WTC11 (cell line): ENCODE measurements at regions not wholly inside any gene's neighbourhood (a gene's known extent, or its start where the extent isn't known, plus 50 kb on each side); places are given as distances from the start of the nearest gene placed in this dataset.

Experiments used
- ATAC-seq: fragments of 200-7000 bp; cut with Tn5 transposase; 2 replicates; pipeline ENCODE4 v1.10.0; 2021; ENCODE audit warnings: mild to moderate bottlenecking, moderate library complexity
- CTCF ChIA-PET: fragments of 300-600 bp; sonication (Branson Sonifier 250); formaldehyde crosslinking; loops from one replicate; lab custom pipeline; 2021; ENCODE audit warnings: antibody characterized with exemption; lab: Charles Lee
- POLR2A ChIA-PET: fragments of 350-600 bp; sonication (Branson Sonifier 250); formaldehyde crosslinking; loops from one replicate; lab custom pipeline; 2021; ENCODE audit warnings: antibody characterized with exemption; lab: Charles Lee
- DNase-seq: peaks from one replicate; pipeline ENCODE4 v3.0.0; 2021; ENCODE audit warnings: low spot score
- H3K27ac Mint-ChIP-seq: 2 replicates; pipeline ENCODE4 v1.8.0; 2021; ENCODE audit warnings: mixed read lengths
- H3K27me3 Mint-ChIP-seq: 2 replicates; pipeline ENCODE4 v1.8.0; 2021; ENCODE audit warnings: low read depth, mild to moderate bottlenecking, moderate library complexity, mixed read lengths
- H3K36me3 Mint-ChIP-seq: 2 replicates; pipeline ENCODE4 v1.8.0; 2021; ENCODE audit warnings: mixed read lengths
- H3K4me1 Mint-ChIP-seq: 2 replicates; pipeline ENCODE4 v1.8.0; 2022; ENCODE audit warnings: mixed read lengths
- H3K4me3 Mint-ChIP-seq: 2 replicates; pipeline ENCODE4 v1.8.0; 2021; ENCODE audit warnings: mild to moderate bottlenecking, moderate library complexity, mixed read lengths
- H3K9me3 Mint-ChIP-seq: 2 replicates; pipeline ENCODE4 v1.8.0; 2021; ENCODE audit warnings: mixed read lengths
- CREB1 ChIP-seq: sonication (generic); formaldehyde crosslinking; IDR thresholded peaks from 2 replicates; pipeline ENCODE4 v1.8.0; 2023; ENCODE audit warnings: mild to moderate bottlenecking, missing genetic modification reagents
- EMX1 ChIP-seq: fragments of 250-450 bp; sonication (Bioruptor Pico); IDR thresholded peaks from 2 replicates; pipeline ENCODE4 v1.8.0; 2021; ENCODE audit warnings: mild to moderate bottlenecking
- GABPB1 ChIP-seq: sonication (generic); formaldehyde crosslinking; IDR thresholded peaks from 2 replicates; pipeline ENCODE4 v1.8.1; 2023; ENCODE audit warnings: mild to moderate bottlenecking, missing genetic modification reagents
- JAZF1 ChIP-seq: fragments of 250-450 bp; sonication (Bioruptor Pico); IDR thresholded peaks from 2 replicates; pipeline ENCODE4 v1.9.0; 2021; ENCODE audit warnings: moderate library complexity, mild to moderate bottlenecking, inconsistent platforms
- JUN ChIP-seq: sonication (generic); formaldehyde crosslinking; IDR thresholded peaks from 2 replicates; pipeline ENCODE4 v1.8.0; 2023; ENCODE audit warnings: mild to moderate bottlenecking, missing genetic modification reagents
- NFE2L1 ChIP-seq: sonication (generic); formaldehyde crosslinking; IDR thresholded peaks from 2 replicates; pipeline ENCODE4 v1.8.1; 2023; ENCODE audit warnings: missing genetic modification reagents
- OVOL2 ChIP-seq: fragments of 250-450 bp; sonication (Bioruptor Pico); IDR thresholded peaks from 2 replicates; pipeline ENCODE4 v1.9.0; 2021; ENCODE audit warnings: mild to moderate bottlenecking, borderline replicate concordance
- PRDM15 ChIP-seq: sonication (generic); formaldehyde crosslinking; IDR thresholded peaks from 2 replicates; pipeline ENCODE4 v1.8.0; 2022; ENCODE audit warnings: missing genetic modification reagents
- RELA ChIP-seq: sonication (generic); formaldehyde crosslinking; IDR thresholded peaks from 2 replicates; pipeline ENCODE4 v1.8.1; 2022; ENCODE audit warnings: missing genetic modification reagents, mild to moderate bottlenecking, borderline replicate concordance
- RORB ChIP-seq: fragments of 250-450 bp; sonication (Bioruptor Pico); IDR thresholded peaks from 2 replicates; pipeline ENCODE4 v1.9.0; 2021; ENCODE audit warnings: mild to moderate bottlenecking
- SMAD4 ChIP-seq: sonication (generic); formaldehyde crosslinking; IDR thresholded peaks from 2 replicates; pipeline ENCODE4 v1.8.0; 2022; ENCODE audit warnings: mild to moderate bottlenecking, missing genetic modification reagents
- SOX15 ChIP-seq: fragments of 250-450 bp; sonication (Bioruptor Pico); IDR thresholded peaks from 2 replicates; pipeline ENCODE4 v1.9.0; 2021; ENCODE audit warnings: mild to moderate bottlenecking
- TEAD4 ChIP-seq: sonication (generic); formaldehyde crosslinking; IDR thresholded peaks from 2 replicates; pipeline ENCODE4 v1.8.0; 2022; ENCODE audit warnings: mild to moderate bottlenecking, missing genetic modification reagents
- TP53 ChIP-seq: sonication (generic); formaldehyde crosslinking; IDR thresholded peaks from 2 replicates; pipeline ENCODE4 v1.8.1; 2023; ENCODE audit warnings: mild to moderate bottlenecking, missing genetic modification reagents
- ZMAT4 ChIP-seq: fragments of 250-450 bp; sonication (Bioruptor Pico); IDR thresholded peaks from 2 replicates; pipeline ENCODE4 v1.9.0; 2021; ENCODE audit warnings: mild to moderate bottlenecking
- ZNF396 ChIP-seq: fragments of 250-450 bp; sonication (Bioruptor Pico); IDR thresholded peaks from 2 replicates; pipeline ENCODE4 v1.8.0; 2021; ENCODE audit warnings: mild to moderate bottlenecking, moderate library complexity, borderline replicate concordance
- ZNF671 ChIP-seq: fragments of 250-450 bp; sonication (Bioruptor Pico); IDR thresholded peaks from 2 replicates; pipeline ENCODE4 v1.8.0; 2021; ENCODE audit warnings: mild to moderate bottlenecking
- TF ChIP-seq, protein P1 (sequence below): fragments of 250-450 bp; sonication (Bioruptor Pico); conservative IDR thresholded peaks from 2 replicates; pipeline ENCODE4 v1.9.0; 2021; ENCODE audit warnings: mild to moderate bottlenecking
- TF ChIP-seq, protein P2 (sequence below): sonication (generic); formaldehyde crosslinking; IDR thresholded peaks from 2 replicates; pipeline ENCODE4 v1.8.1; 2022; ENCODE audit warnings: low read depth, mild to moderate bottlenecking, moderate library complexity, missing genetic modification reagents, borderline replicate concordance
- TF ChIP-seq, protein P3 (sequence below): sonication (generic); formaldehyde crosslinking; IDR thresholded peaks from 2 replicates; pipeline ENCODE4 v1.8.0; 2022; ENCODE audit warnings: mild to moderate bottlenecking, missing genetic modification reagents
- TF ChIP-seq, protein P4 (sequence below): sonication (generic); formaldehyde crosslinking; IDR thresholded peaks from 2 replicates; pipeline ENCODE4 v1.8.0; 2023; ENCODE audit warnings: missing genetic modification reagents, mild to moderate bottlenecking, borderline replicate concordance
- TF ChIP-seq, protein P5 (sequence below): fragments of 250-450 bp; sonication (Bioruptor Pico); IDR thresholded peaks from 2 replicates; pipeline ENCODE4 v2.1.2; 2022; ENCODE audit warnings: mild to moderate bottlenecking, moderate library complexity

GRCh38 chr14:22483863-22484593, 105.0 kb downstream of the DAD1 start (continued):
- TF ChIP-seq CREB1 (CRISPR knock-in tag) (no peak), PRDM15 (no peak), JAZF1 (CRISPR knock-in tag) (no peak), JUN (CRISPR knock-in tag) (no peak), NFE2L1 (no peak)
- TF ChIP-seq, protein P1, sequence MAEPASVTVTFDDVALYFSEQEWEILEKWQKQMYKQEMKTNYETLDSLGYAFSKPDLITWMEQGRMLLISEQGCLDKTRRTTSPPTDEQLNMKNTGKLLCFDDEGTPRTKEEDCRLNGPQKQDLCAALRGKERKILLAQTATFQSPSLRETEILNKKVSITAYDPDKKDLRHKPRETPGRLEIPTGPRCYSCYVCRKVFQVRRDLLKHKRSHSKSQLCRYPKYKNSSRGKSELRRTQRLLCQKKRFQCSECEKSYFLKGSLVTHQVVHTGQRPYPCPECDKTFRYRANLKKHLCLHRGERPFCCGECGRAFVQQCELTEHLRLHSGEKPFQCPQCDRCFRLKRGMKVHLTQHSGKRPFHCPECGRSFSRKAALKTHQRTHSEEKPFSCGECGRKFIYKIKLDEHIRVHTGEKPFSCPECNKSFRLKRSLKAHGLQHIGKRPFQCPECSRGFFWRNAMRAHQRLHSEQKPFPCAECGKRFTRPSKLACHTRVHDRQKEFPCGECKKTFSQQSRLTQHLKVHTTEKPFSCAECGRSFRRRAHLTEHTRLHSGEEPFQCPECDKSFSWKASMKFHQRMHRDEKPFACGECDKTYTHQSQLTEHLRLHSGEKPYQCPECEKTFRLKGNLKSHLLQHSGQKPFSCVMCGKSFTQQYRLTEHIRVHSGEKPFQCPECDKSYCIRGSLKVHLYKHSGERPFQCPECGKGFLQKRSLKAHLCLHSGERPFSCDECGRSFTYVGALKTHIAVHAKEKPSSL (CRISPR knock-in tag), result no peak

DNA sequence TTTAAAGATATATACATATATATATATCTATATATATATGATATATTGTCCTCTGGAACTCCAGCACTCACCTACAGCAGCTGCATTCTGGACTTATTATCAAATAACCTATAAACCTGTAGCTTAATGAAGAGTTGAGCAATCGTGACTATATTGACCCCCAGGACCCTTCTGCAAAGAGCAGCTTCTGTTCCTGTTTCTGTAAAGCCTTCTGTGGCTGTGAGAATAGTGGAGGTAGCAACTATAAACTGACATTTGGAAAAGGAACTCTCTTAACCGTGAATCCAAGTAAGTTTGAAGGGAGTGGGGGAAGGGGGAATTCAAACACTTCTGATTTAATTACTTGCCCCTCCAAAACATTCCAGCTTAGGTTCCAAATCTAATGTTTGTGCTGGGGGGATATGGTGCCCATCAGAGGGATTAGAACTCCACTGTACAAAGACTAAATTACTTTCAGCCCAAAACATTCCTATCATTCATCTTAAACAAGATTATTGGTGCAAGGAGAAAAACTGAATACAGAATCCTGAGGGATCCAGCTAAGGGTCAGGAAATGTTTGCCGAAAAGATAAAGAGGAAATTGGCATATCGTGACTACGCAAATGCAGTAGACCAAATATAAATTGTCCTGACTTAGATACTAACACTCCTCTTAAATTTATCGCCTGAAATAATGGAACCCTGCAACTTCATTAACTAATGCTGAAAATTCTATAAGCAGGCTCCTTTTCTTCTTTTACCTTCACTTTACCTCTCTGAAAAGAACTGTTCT, 106.1 kb downstream of the DAD1 start:
- Mint-ChIP-seq H3K36me3 (no peaks in the 10 kb centered on the region), H3K27me3 (no peaks in the 10 kb centered on the region), H3K9me3 (no peaks in the 10 kb centered on the region), H3K4me1 (peaks cover 49% of the 10 kb centered on the region), H3K4me3 (no peak overlapping the region), H3K27ac (no peak overlapping the region)
- ATAC-seq (no peak), DNase-seq (no peak)
- CTCF ChIA-PET, result interaction anchor here (1.0 to 1.9 kb wide), 3 partner anchors 11 to 262 kb away, joined by 4 to 13 read pairs (median 9); no protein-coding TSS in a partner anchor
- POLR2A ChIA-PET, result no interaction called here
- TF ChIP-seq RORB (CRISPR knock-in tag) (no peak), GABPB1 (no peak), TEAD4 (CRISPR knock-in tag) (no peak), RELA (CRISPR knock-in tag) (no peak), EMX1 (CRISPR knock-in tag) (no peak), ZMAT4 (no peak), ZNF396 (CRISPR knock-in tag) (no peak), SOX15 (CRISPR knock-in tag) (no peak), TP53 (CRISPR knock-in tag) (no peak), JUN (CRISPR knock-in tag) (no peak), OVOL2 (CRISPR knock-in tag) (no peak), ZNF671 (CRISPR knock-in tag) (no peak), NFE2L1 (no peak), SMAD4 (CRISPR knock-in tag) (no peak)
- TF ChIP-seq, protein P2, sequence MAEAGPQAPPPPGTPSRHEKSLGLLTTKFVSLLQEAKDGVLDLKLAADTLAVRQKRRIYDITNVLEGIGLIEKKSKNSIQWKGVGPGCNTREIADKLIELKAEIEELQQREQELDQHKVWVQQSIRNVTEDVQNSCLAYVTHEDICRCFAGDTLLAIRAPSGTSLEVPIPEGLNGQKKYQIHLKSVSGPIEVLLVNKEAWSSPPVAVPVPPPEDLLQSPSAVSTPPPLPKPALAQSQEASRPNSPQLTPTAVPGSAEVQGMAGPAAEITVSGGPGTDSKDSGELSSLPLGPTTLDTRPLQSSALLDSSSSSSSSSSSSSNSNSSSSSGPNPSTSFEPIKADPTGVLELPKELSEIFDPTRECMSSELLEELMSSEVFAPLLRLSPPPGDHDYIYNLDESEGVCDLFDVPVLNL (CRISPR knock-in tag), result no peak
- TF ChIP-seq, protein P3, sequence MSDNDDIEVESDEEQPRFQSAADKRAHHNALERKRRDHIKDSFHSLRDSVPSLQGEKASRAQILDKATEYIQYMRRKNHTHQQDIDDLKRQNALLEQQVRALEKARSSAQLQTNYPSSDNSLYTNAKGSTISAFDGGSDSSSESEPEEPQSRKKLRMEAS (CRISPR knock-in tag), result no peak
- TF ChIP-seq, protein P4, sequence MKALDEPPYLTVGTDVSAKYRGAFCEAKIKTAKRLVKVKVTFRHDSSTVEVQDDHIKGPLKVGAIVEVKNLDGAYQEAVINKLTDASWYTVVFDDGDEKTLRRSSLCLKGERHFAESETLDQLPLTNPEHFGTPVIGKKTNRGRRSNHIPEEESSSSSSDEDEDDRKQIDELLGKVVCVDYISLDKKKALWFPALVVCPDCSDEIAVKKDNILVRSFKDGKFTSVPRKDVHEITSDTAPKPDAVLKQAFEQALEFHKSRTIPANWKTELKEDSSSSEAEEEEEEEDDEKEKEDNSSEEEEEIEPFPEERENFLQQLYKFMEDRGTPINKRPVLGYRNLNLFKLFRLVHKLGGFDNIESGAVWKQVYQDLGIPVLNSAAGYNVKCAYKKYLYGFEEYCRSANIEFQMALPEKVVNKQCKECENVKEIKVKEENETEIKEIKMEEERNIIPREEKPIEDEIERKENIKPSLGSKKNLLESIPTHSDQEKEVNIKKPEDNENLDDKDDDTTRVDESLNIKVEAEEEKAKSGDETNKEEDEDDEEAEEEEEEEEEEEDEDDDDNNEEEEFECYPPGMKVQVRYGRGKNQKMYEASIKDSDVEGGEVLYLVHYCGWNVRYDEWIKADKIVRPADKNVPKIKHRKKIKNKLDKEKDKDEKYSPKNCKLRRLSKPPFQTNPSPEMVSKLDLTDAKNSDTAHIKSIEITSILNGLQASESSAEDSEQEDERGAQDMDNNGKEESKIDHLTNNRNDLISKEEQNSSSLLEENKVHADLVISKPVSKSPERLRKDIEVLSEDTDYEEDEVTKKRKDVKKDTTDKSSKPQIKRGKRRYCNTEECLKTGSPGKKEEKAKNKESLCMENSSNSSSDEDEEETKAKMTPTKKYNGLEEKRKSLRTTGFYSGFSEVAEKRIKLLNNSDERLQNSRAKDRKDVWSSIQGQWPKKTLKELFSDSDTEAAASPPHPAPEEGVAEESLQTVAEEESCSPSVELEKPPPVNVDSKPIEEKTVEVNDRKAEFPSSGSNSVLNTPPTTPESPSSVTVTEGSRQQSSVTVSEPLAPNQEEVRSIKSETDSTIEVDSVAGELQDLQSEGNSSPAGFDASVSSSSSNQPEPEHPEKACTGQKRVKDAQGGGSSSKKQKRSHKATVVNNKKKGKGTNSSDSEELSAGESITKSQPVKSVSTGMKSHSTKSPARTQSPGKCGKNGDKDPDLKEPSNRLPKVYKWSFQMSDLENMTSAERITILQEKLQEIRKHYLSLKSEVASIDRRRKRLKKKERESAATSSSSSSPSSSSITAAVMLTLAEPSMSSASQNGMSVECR (CRISPR knock-in tag), result no peak
- TF ChIP-seq, protein P5, sequence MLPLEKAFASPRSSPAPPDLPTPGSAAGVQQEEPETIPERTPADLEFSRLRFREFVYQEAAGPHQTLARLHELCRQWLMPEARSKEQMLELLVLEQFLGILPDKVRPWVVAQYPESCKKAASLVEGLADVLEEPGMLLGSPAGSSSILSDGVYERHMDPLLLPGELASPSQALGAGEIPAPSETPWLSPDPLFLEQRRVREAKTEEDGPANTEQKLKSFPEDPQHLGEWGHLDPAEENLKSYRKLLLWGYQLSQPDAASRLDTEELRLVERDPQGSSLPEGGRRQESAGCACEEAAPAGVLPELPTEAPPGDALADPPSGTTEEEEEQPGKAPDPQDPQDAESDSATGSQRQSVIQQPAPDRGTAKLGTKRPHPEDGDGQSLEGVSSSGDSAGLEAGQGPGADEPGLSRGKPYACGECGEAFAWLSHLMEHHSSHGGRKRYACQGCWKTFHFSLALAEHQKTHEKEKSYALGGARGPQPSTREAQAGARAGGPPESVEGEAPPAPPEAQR, result no peak
